ENCODE measurements at regions not wholly inside any gene's neighbourhood (a gene's known extent, or its start where the extent isn't known, plus 50 kb on each side); places are given as distances from the start of the nearest gene placed in this dataset.

DNA sequence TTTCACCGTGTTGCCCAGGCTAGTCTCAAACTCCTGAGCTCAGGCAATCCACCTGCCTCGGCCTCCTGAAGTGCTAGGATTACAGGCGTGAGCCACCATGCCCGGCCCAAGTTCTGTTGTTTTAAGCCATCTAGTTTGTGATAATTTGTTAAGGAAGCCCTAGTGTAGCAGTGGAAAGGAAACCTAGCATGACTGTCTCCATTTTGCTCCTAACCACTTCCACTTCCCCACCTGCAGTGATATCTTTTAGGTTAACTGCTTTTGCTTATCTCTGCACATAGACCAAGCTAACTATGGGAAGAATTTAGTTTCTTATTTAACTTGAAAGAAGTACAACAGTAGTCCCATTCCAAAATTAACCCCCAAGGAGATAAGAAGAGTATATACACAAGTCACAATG lies 109.5 kb upstream of the NAP1L1 start:
- TF ChIP-seq, protein P1, sequence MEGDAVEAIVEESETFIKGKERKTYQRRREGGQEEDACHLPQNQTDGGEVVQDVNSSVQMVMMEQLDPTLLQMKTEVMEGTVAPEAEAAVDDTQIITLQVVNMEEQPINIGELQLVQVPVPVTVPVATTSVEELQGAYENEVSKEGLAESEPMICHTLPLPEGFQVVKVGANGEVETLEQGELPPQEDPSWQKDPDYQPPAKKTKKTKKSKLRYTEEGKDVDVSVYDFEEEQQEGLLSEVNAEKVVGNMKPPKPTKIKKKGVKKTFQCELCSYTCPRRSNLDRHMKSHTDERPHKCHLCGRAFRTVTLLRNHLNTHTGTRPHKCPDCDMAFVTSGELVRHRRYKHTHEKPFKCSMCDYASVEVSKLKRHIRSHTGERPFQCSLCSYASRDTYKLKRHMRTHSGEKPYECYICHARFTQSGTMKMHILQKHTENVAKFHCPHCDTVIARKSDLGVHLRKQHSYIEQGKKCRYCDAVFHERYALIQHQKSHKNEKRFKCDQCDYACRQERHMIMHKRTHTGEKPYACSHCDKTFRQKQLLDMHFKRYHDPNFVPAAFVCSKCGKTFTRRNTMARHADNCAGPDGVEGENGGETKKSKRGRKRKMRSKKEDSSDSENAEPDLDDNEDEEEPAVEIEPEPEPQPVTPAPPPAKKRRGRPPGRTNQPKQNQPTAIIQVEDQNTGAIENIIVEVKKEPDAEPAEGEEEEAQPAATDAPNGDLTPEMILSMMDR (IDR thresholded peaks at IDR 0.05), result no peak
- no peak for TF ChIP-seq POLR2A (IDR thresholded peaks at IDR 0.05)

Measured in esophagus squamous epithelium (tissue), 4 donors.